ENCODE measurements at regions not wholly inside any gene's neighbourhood (a gene's known extent, or its start where the extent isn't known, plus 50 kb on each side); places are given as distances from the start of the nearest gene placed in this dataset.

DNA sequence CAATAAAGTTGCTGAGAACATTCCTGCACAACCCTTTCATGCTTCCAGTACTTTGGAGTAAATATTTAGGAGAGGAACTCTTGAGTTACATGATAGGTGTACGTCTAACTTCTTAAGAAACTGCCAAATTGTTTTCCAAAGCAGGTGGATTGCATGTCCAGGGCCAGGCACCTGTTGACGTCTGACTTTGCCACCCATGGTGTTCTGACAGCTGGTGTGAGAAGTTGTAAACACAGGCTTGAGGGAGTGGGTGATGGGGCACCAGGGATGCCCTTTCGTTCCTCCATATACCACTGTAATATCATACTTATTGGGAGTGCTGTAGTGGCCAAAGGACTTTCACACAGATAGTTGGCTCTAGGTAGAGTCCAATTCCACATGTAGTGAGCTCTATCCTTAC is 352.1 kb downstream of the GADD45G start:
- TF ChIP-seq, protein P1, sequence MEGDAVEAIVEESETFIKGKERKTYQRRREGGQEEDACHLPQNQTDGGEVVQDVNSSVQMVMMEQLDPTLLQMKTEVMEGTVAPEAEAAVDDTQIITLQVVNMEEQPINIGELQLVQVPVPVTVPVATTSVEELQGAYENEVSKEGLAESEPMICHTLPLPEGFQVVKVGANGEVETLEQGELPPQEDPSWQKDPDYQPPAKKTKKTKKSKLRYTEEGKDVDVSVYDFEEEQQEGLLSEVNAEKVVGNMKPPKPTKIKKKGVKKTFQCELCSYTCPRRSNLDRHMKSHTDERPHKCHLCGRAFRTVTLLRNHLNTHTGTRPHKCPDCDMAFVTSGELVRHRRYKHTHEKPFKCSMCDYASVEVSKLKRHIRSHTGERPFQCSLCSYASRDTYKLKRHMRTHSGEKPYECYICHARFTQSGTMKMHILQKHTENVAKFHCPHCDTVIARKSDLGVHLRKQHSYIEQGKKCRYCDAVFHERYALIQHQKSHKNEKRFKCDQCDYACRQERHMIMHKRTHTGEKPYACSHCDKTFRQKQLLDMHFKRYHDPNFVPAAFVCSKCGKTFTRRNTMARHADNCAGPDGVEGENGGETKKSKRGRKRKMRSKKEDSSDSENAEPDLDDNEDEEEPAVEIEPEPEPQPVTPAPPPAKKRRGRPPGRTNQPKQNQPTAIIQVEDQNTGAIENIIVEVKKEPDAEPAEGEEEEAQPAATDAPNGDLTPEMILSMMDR (IDR thresholded peaks at IDR 0.05), result no peak
- TF ChIP-seq POLR2A (IDR thresholded peaks at IDR 0.05), result no peak

Data from testis (tissue), 2 donors.